Endothelial cell of umbilical vein (primary cell): ENCODE measurements at regions not wholly inside any gene's neighbourhood (a gene's known extent, or its start where the extent isn't known, plus 50 kb on each side); places are given as distances from the start of the nearest gene placed in this dataset.

Experiments
- BruUV-seq: library from RNA; stranded (reverse); fragments of 400-500 nt; replicated peaks from 2 replicates; lab custom pipeline; 2021; lab: Mats Ljungman, UMichigan
- CTCF ChIA-PET: fragments of 300-600, 350-600 bp; sonication (Branson Sonifier 250); formaldehyde crosslinking; loops from one replicate; lab custom pipeline; 2021; ENCODE audit warnings: antibody characterized with exemption, inconsistent platforms; lab: Charles Lee
- POLR2A ChIA-PET: fragments of 300-600, 350-600 bp; sonication (Branson Sonifier 250); formaldehyde crosslinking; loops from one replicate; lab custom pipeline; 2021; ENCODE audit warnings: antibody characterized with exemption, inconsistent platforms; lab: Charles Lee
- DNase-seq: peaks from one replicate; pipeline ENCODE4 v3.0.0-alpha.2; 2011; ENCODE audit warnings: low read depth, low spot score
- FAIRE-seq: peaks from 2 replicates; lab custom pipeline; 2011; peaks lifted over from hg19 to GRCh38; lab: Jason Lieb, UNC
- H2AFZ ChIP-seq: 2 replicates; pipeline ENCODE4 v1.6.0; 2012; ENCODE audit warnings: low read depth, low read length, control low read depth, inconsistent platforms
- H3K27ac ChIP-seq: 2 replicates; pipeline ENCODE4 v1.5.1; 2011; ENCODE audit warnings: low read depth, mild to moderate bottlenecking, control low read depth, low read length, moderate library complexity; ENCODE audit not compliant: insufficient read depth
- H3K27me3 ChIP-seq, 2 experiments: 2 replicates each; pipeline versions ENCODE4 v1.6.0 to v1.6.1; 2011; ENCODE audit warnings: low read length in 2 of 2, mixed read lengths in 1 of 2; ENCODE audit not compliant: control insufficient read depth in 2 of 2, insufficient read depth in 2 of 2
- H3K36me3 ChIP-seq, 2 experiments: 2 replicates in 1 of 2; 3 replicates in 1 of 2; pipeline ENCODE4 v1.5.1; 2011; ENCODE audit warnings: low read length in 2 of 2, mild to moderate bottlenecking in 1 of 2, moderate library complexity in 1 of 2; ENCODE audit not compliant: control insufficient read depth in 2 of 2, insufficient read depth in 2 of 2; ENCODE audit errors: extremely low read depth in 1 of 2
- H3K4me1 ChIP-seq: 3 replicates; pipeline ENCODE4 v1.5.1; 2011; ENCODE audit warnings: mild to moderate bottlenecking, low read length; ENCODE audit not compliant: control insufficient read depth, insufficient read depth; ENCODE audit errors: extremely low read depth
- H3K4me2 ChIP-seq: 2 replicates; pipeline ENCODE4 v1.6.1; 2011; ENCODE audit warnings: low read length, control low read depth, mixed read lengths; ENCODE audit not compliant: insufficient read depth
- H3K4me3 ChIP-seq, 3 experiments: fragments of 200-600 bp in 1 of 3; sonication (generic), shearing (Covaris generic) in 1 of 3; replicated peaks in 1 of 3; 2 replicates each; pipeline ENCODE4 v1.5.1; 2011 to 2016; ENCODE audit warnings: control low read depth in 3 of 3, low read length in 3 of 3, mild to moderate bottlenecking in 2 of 3, inconsistent platforms in 1 of 3, low read depth in 1 of 3, moderate library complexity in 1 of 3; ENCODE audit not compliant: insufficient read depth in 1 of 3
- H3K79me2 ChIP-seq: 2 replicates; pipeline ENCODE4 v1.6.0; 2012; ENCODE audit warnings: low read length, inconsistent platforms; ENCODE audit not compliant: control insufficient read depth, insufficient read depth
- H3K9ac ChIP-seq: replicated peaks from 2 replicates; pipeline ENCODE3; 2011; ENCODE audit warnings: low read length, control low read depth; ENCODE audit not compliant: insufficient read depth; ENCODE audit errors: extremely low read depth
- H3K9me1 ChIP-seq: replicated peaks from 3 replicates; pipeline ENCODE4 v1.6.0; 2011; ENCODE audit warnings: mild to moderate bottlenecking, low read length; ENCODE audit not compliant: control insufficient read depth, insufficient read depth; ENCODE audit errors: extremely low read depth
- H3K9me3 ChIP-seq: replicated peaks from 2 replicates; pipeline ENCODE4 v1.5.1; 2012; ENCODE audit warnings: low read length, inconsistent platforms; ENCODE audit not compliant: control insufficient read depth, insufficient read depth
- H4K20me1 ChIP-seq: replicated peaks from 2 replicates; pipeline ENCODE3; 2011; ENCODE audit warnings: mild to moderate bottlenecking, low read length; ENCODE audit not compliant: control insufficient read depth, insufficient read depth; ENCODE audit errors: extremely low read depth
- CTCF ChIP-seq, 2 donors: IDR thresholded peaks; 1 replicate in 1 of 2; 2 replicates in 1 of 2; pipeline ENCODE4 v1.5.1; 2011; ENCODE audit warnings: low read length in 2 of 2, mild to moderate bottlenecking in 2 of 2, moderate library complexity in 2 of 2, control low read depth in 1 of 2, inconsistent platforms in 1 of 2, low read depth in 1 of 2; ENCODE audit not compliant: insufficient read depth in 1 of 2; ENCODE audit errors: extremely low read depth in 1 of 2
- EZH2 ChIP-seq: IDR thresholded peaks from 2 replicates; pipeline ENCODE4 v1.6.1; 2012; ENCODE audit warnings: borderline replicate concordance, low read depth, mild to moderate bottlenecking, moderate library complexity, low read length, inconsistent platforms; ENCODE audit not compliant: severe bottlenecking
- FOS ChIP-seq: IDR thresholded peaks from 2 replicates; pipeline ENCODE4 v1.6.1; 2011; ENCODE audit warnings: mild to moderate bottlenecking, low read length, moderate library complexity, borderline replicate concordance; ENCODE audit not compliant: insufficient read depth
- GATA2 ChIP-seq: IDR thresholded peaks from 2 replicates; pipeline ENCODE4 v1.7.0; 2011; ENCODE audit warnings: low read depth, mild to moderate bottlenecking, moderate library complexity, mixed read lengths, low read length; ENCODE audit not compliant: insufficient read length, insufficient read depth
- JUN ChIP-seq: IDR thresholded peaks from 2 replicates; pipeline ENCODE4 v1.6.1; 2011; ENCODE audit warnings: borderline replicate concordance, low read depth; ENCODE audit not compliant: insufficient read length, insufficient read depth
- MYC ChIP-seq: IDR thresholded peaks from one replicate; pipeline ENCODE4 v1.6.1; 2011; ENCODE audit warnings: mild to moderate bottlenecking, low read depth, low read length
- POLR2A ChIP-seq: IDR thresholded peaks from 2 replicates; pipeline ENCODE4 v1.6.1; 2012; ENCODE audit warnings: low read depth, mild to moderate bottlenecking, control low read depth, low read length
- POLR2AphosphoS5 ChIP-seq: IDR thresholded peaks from 2 replicates; pipeline ENCODE4 v1.6.1; 2012; ENCODE audit warnings: low read depth, mild to moderate bottlenecking, control low read depth, low read length, moderate library complexity; ENCODE audit not compliant: insufficient read depth
- dilution Hi-C: fragments of 300-500 bp; cut with MboI; formaldehyde crosslinking; loops from one replicate; pipeline ENCODE4 v1.15.0; 2019; ENCODE audit warnings: low sequenced_read_pairs; ENCODE audit not compliant: extremely low pct_ligation_motif_present
- intact Hi-C: fragments of 100-400 bp; cut with micrococcal nuclease; formaldehyde crosslinking; loops from one replicate; pipeline ENCODE4 v1.10.0; 2022
- TF ChIP-seq, protein P1 (sequence below): IDR thresholded peaks from 2 replicates; pipeline ENCODE4 v1.6.1; 2011; ENCODE audit not compliant: insufficient read depth, insufficient read length

- intact Hi-C loops = no loop called here
Measured at GRCh38 chr13:109996404-109996960, 210.1 kb upstream of the IRS2 start.

DNA sequence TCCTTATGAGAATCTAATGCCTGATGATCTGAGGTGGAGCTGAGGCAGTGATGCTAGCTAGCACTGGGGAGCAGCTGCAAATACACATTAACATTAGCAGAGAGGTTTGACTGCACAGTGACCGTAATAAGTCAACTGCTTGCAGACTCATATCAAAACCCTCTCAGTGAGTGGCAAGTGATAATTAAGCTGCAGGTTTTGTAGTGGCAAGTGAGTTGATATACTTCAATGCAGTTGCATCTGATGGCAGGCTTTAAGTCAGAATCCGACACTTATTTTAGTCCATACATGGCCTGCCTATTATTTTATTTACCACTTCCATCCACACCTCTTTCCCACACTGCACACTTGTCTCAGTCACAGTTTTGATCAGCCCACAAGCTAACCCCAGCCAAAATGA is 209.2 kb upstream of the IRS2 start:
- DNase-seq = no peak
- Histone ChIP-seq H3K27me3 (no peaks in the 10 kb centered on the region), H2AFZ (no peak overlapping the region), H3K36me3 (no peaks in the 10 kb centered on the region), H3K9ac (no peak overlapping the region), H4K20me1 (no peaks in the 10 kb centered on the region), H3K79me2 (no peaks in the 10 kb centered on the region), H3K9me1 (no peaks in the 10 kb centered on the region), H3K9me3 (no peaks in the 10 kb centered on the region), H3K4me3 (no peak overlapping the region), H3K4me2 (no peak overlapping the region), H3K27ac (no peak overlapping the region), H3K4me1 (no peaks in the 10 kb centered on the region)
- CTCF ChIA-PET = interaction anchor here (1.3 kb wide), 1 partner anchor 10 kb away, joined by 3 read pairs; no protein-coding TSS in a partner anchor
- no TSS peak for BruUV-seq
- FAIRE-seq = no peak
- dilution Hi-C loops = no loop called here
- POLR2A ChIA-PET = no interaction called here
- TF ChIP-seq GATA2 (no peak), CTCF (IDR thresholded peaks at IDR 0.05; ENCODE audit: extremely low read depth in 1 of 2, insufficient read depth in 1 of 2, low read depth in 1 of 2, low read length in 2 of 2) (no peak), JUN (no peak), POLR2AphosphoS5 (no peak), FOS (no peak), EZH2 (no peak), MYC (no peak), POLR2A (no peak)
- TF ChIP-seq, protein P1, sequence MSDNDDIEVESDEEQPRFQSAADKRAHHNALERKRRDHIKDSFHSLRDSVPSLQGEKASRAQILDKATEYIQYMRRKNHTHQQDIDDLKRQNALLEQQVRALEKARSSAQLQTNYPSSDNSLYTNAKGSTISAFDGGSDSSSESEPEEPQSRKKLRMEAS = no peak
- intact Hi-C loops = no loop called here

More at GRCh38 chr13:109996404-109996960, 210.1 kb upstream of the IRS2 start:
- Histone ChIP-seq H3K4me3 (no peak overlapping the region), H4K20me1 (no peaks in the 10 kb centered on the region), H3K4me1 (no peaks in the 10 kb centered on the region), H3K9me3 (no peaks in the 10 kb centered on the region), H3K27me3 (no peaks in the 10 kb centered on the region), H3K9me1 (no peaks in the 10 kb centered on the region), H3K9ac (no peak overlapping the region), H3K36me3 (no peaks in the 10 kb centered on the region), H3K79me2 (no peaks in the 10 kb centered on the region), H3K4me2 (no peak overlapping the region), H3K27ac (no peak overlapping the region), H2AFZ (no peak overlapping the region)
- TF ChIP-seq, protein P1 = no peak
- no peak for TF ChIP-seq EZH2
- no peak for TF ChIP-seq MYC
- CTCF ChIA-PET = no interaction called here
- dilution Hi-C loops = no loop called here
- FAIRE-seq (no peak), DNase-seq (no peak)
- BruUV-seq = no TSS peak
- POLR2A ChIA-PET = no interaction called here
